NB4 (cell line): ENCODE measurements at regions not wholly inside any gene's neighbourhood (a gene's known extent, or its start where the extent isn't known, plus 50 kb on each side); places are given as distances from the start of the nearest gene placed in this dataset.

Experiments
- CTCF ChIP-seq: IDR thresholded peaks from one replicate; pipeline ENCODE4 v1.5.1; 2012; ENCODE audit warnings: low read depth, low read length
- MYC ChIP-seq: IDR thresholded peaks from 2 replicates; pipeline ENCODE4 v1.6.1; 2011; ENCODE audit warnings: low read depth, low read length

- no peak for TF ChIP-seq MYC
- TF ChIP-seq CTCF = no peak
Observed at GRCh38 chr10:109721453-109722064, 201.8 kb downstream of the XPNPEP1 start.
